Spleen (tissue), 11 donors: ENCODE measurements at regions not wholly inside any gene's neighbourhood (a gene's known extent, or its start where the extent isn't known, plus 50 kb on each side); places are given as distances from the start of the nearest gene placed in this dataset.
"Not testable (repeated sequence)": the region's sequence is repeated elsewhere in the genome, so short reads cannot be mapped to it uniquely, and the experiment has no call there.

ENCODE experiments used
- DNase-seq: peaks from one replicate; pipeline ENCODE4 v3.0.0-alpha.2; 2020
- H3K27ac ChIP-seq, 8 donors: fragments of 200-600 bp; sonication (generic) in 7 of 8; 1 replicate in 4 of 8; 2 replicates in 4 of 8; pipeline versions ENCODE4 v1.5.0 to v1.8.0; 2016 to 2021; ENCODE audit warnings: inconsistent platforms in 4 of 8, mild to moderate bottlenecking in 4 of 8, moderate library complexity in 1 of 8
- H3K27me3 ChIP-seq, 7 donors: fragments of 200-600 bp; sonication (generic) in 6 of 7; replicated peaks in 1 of 7; 1 replicate in 4 of 7; 2 replicates in 3 of 7; pipeline versions ENCODE4 v1.5.0 to v1.8.0; 2016 to 2021; ENCODE audit warnings: inconsistent platforms in 3 of 7, mild to moderate bottlenecking in 1 of 7
- H3K36me3 ChIP-seq, 6 donors: fragments of 200-600 bp; sonication (generic) in 5 of 6; 1 replicate in 4 of 6; 2 replicates in 2 of 6; pipeline versions ENCODE4 v1.5.0 to v1.8.0; 2016 to 2021; ENCODE audit warnings: inconsistent platforms in 2 of 6
- H3K4me1 ChIP-seq, 6 donors: fragments of 200-600 bp; sonication (generic) in 5 of 6; 1 replicate in 3 of 6; 2 replicates in 3 of 6; pipeline versions ENCODE4 v1.5.0 to v1.8.0; 2016 to 2021; ENCODE audit warnings: inconsistent platforms in 3 of 6
- H3K4me3 ChIP-seq, 8 donors: fragments of 200-600 bp; sonication (generic) in 7 of 8; 1 replicate in 4 of 8; 2 replicates in 4 of 8; pipeline versions ENCODE4 v1.5.0 to v1.8.0; 2016 to 2021; ENCODE audit warnings: inconsistent platforms in 4 of 8, mild to moderate bottlenecking in 4 of 8, moderate library complexity in 2 of 8
- H3K9me3 ChIP-seq, 8 donors: fragments of 200-600 bp; sonication (generic) in 7 of 8; 1 replicate in 4 of 8; 2 replicates in 4 of 8; pipeline versions ENCODE4 v1.5.0 to v1.8.0; 2016 to 2021; ENCODE audit warnings: inconsistent platforms in 4 of 8
- WGBS, 5 donors: extraction: QIAGEN DNeasy Blood & Tissue Kit in 3 of 5; methylation state at CpG; one replicate each; pipeline versions ENCODE4 v1.1.5 to v1.1.7; 2013 to 2018; 5-methylcytosine and 5-hydroxymethylcytosine counted together
- intact Hi-C: fragments of 100-400 bp; cut with DNase I; formaldehyde crosslinking; loops from one replicate; pipeline ENCODE4 v1.15.0; 2023; ENCODE audit warnings: low total_unique reads
- donor health status: healthy with polysubstance abuse.
- donor health status: DM: no; HTN: no; CAD: no; lungs with moderate emphysema.
- donor health status: DM: no; HTN: no; CAD: no.
- donor health status: Bipolar disorder and iron deficiency.
- donor health status: healthy.
- donor health status: DM: no; HTN: no; CAD: no.
- donor health status: DM: yes; HTN: yes; CAD: no.

DNA sequence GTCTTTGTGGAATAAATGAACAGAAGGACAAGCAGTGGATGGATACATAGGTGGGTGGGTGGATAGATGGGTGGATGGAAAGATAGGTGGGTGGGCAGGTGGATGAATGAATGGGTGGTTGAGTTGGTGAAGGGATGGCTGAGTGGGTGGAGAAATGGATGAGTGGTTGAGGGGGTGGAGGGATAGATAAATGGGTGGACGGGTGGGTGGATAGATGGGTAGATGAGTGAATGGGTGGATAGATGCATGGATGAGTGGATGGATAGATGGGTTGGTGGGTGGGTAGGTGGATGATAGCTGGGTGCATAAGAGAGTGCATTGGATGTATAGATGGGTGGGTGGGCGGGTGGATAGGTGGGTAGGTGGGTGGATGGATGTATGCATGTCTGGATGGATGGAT, 63.5 kb downstream of the UNC93B1 start:
- H3K27ac ChIP-seq, H3K9me3 ChIP-seq, intact Hi-C loops, H3K36me3 ChIP-seq, DNase-seq, H3K4me3 ChIP-seq, H3K4me1 ChIP-seq, H3K27me3 ChIP-seq: not testable (repeated sequence)
- WGBS, 5 donors: 69 to 85% (median 79%) methylated on average over 2 of the region's 2 CpGs

DNA sequence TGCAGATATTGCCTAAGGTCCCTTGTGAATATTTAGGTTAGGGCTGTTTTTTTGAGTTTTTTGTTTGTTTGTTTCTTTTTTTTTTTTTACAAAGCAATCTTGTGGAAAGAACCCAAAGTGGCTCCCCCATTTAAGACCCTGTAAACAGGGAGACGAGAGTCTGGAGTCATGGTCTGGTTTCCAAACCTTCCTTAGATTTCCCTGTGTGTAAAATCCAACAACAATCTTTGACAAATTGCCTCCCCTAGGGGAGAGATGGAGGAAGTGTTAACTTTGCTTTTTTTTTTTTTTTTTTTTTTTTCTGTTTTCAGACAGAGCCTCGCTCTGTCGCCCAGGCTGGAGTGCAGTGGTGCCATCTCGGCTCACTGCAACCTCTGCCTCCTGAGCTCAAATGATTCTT, 64.9 kb downstream of the UNC93B1 start:
- DNase-seq, intact Hi-C loops, H3K27me3 ChIP-seq, H3K4me3 ChIP-seq, H3K36me3 ChIP-seq, H3K4me1 ChIP-seq, H3K27ac ChIP-seq, H3K9me3 ChIP-seq: not testable (repeated sequence)
- WGBS, 5 donors: 35 to 50% (median 46%) methylated on average over 1 of the region's 4 CpGs

DNA sequence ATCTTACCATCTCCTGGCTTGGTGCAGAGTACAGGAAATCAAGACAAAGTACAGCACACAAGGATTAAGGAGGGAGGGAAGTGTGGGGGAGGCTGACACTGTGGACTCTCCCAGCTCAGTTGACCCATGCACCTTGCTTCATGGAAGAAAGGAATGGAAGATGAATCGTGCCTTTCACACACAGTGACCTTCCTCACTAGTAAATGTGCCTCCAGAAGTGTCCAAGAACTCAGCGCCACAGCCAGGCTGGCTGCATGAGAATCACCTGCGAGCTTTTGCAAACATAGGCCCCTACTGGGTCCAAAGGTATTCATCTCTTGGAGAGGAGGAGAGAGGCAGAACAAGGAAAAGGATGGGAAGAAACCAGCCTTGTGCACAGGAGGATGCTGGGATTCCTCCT, 65.5 kb downstream of the UNC93B1 start:
- DNase-seq, H3K4me3 ChIP-seq, H3K27ac ChIP-seq, intact Hi-C loops, H3K36me3 ChIP-seq, H3K27me3 ChIP-seq, H3K9me3 ChIP-seq, H3K4me1 ChIP-seq: not testable (repeated sequence)
- WGBS, 5 donors: 76 to 84% (median 81%) methylated on average over 3 of the region's 3 CpGs

DNA sequence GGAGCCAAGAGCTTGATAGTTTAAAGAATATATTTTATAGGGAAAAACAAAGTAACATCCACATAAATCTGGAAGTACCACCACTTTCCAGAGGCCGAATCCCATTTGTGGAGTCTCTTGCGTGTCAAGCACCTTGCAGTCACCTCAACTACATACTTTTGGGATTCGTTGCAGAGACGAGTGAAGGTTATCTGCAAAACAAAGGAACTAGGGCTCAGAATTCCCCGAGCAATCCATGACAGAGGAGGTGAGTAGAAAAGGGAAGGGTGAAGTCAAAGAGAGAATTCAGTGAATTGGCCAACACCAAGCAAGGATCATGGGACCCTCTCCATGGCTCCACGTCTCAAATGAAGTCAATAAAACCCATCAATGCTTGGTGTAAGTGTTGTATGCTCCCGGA, 80.3 kb downstream of the UNC93B1 start:
- H3K9me3 ChIP-seq, intact Hi-C loops, H3K4me1 ChIP-seq, DNase-seq, H3K36me3 ChIP-seq, H3K27ac ChIP-seq, H3K4me3 ChIP-seq, H3K27me3 ChIP-seq: not testable (repeated sequence)
- 67 to 76% (median 73%) methylated on average over 5 to 7 of the region's 7 CpGs for WGBS, 5 donors

DNA sequence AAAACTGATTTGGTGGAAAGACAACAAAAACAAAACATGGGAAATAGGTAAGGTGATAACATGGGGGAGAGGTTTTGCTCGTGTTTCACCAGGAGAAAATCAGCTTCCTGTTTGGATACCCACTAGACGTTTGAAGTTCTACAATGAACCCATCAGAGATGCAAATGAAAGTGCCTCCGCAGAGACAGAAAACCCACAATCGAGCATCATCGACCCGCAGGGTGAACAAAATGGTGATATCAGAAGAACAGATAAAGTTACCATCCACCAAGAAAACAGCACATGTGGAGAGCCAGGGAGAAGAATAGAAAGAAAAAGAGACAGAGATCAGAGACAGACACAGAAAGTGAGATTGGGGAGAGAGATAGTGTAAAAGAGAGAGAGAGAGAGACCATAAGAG, 83.4 kb downstream of the UNC93B1 start:
- H3K27ac ChIP-seq, intact Hi-C loops, H3K4me3 ChIP-seq, H3K4me1 ChIP-seq, H3K36me3 ChIP-seq, H3K9me3 ChIP-seq, H3K27me3 ChIP-seq, DNase-seq: not testable (repeated sequence)
- 50 to 56% (median 56%) methylated on average over 6 of the region's 6 CpGs for WGBS, 5 donors

DNA sequence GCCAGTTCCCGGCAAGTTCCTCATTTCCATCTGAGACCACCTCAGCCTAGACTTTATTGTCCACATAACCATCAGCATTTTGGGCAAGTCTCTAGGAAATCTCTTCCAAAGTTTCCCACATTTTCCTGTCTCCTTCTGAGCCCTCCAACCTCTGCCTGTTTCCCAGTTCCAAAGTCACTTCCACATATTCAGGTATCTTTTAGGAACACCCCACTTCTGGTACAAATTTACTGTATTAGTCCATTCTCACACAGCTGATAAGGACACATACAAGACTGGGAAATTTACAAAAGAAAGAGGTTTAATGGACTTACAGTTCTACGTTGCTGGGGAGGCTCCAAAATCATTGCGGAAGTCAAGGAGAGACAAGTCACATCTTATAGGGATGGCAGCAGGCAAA, 91.7 kb downstream of the UNC93B1 start:
- H3K27me3 ChIP-seq, DNase-seq, H3K4me1 ChIP-seq, H3K4me3 ChIP-seq, H3K27ac ChIP-seq, H3K36me3 ChIP-seq, intact Hi-C loops: not testable (repeated sequence)
- WGBS, 5 donors: 81 to 93% (median 90%) methylated on average over 3 of the region's 3 CpGs
- H3K9me3 ChIP-seq: peaks cover 0 to 21% (median 4%) of the 10 kb centered on the region in 8 donors

DNA sequence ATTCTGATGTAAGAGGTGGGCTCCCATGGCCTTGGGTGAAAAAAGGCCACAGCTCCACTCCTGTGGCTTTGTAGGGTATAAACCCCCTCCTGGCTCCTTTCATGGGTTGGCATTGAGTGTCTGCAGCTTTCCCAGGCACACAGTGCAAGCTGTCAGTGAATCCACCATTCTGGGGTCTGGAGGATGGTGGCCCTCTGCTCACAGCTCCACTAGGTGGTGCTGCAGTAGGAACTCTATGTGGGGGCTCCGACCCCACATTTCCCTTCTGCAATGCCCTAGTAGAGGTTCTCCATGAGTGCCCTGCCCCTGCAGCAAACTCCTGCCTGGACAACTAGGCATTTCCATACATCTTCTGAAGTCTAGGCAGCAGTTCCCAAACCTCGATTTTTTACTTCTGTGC, 92.7 kb downstream of the UNC93B1 start:
- WGBS, 5 donors: 56 to 83% (median 70%) methylated on average over 1 to 2 of the region's 2 CpGs
- DNase-seq, intact Hi-C loops: not testable (repeated sequence)

DNA sequence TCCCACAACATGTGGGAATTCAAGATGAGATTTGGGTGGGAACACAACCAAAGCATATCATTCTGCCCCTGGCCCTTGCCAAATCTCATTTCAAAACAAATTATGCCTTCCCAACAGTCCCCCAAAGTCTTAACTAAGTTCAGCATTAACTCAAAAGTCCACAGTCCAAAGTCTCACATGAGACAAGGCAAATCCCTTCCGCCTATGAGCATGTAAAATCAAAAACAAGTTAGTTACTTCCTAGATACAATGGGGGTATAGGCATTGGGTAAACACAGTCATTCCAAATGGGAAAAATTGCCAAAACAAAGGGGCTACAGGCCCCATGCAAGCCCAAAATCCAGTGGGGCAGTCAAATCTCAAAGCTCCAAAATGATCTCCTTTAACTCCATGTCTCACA, 93.1 kb downstream of the UNC93B1 start:
- DNase-seq, H3K27ac ChIP-seq, H3K27me3 ChIP-seq, intact Hi-C loops, H3K4me1 ChIP-seq, H3K4me3 ChIP-seq, H3K36me3 ChIP-seq: not testable (repeated sequence)
- WGBS, 5 donors: 86 to 99% (median 93%) methylated on average over 1 of the region's 1 CpG
- H3K9me3 ChIP-seq: peaks cover 0 to 21% (median 4%) of the 10 kb centered on the region in 8 donors

More for the DNA sequence above, 92.7 kb downstream of the UNC93B1 start:
- not testable (repeated sequence) for H3K27me3 ChIP-seq, H3K4me1 ChIP-seq, H3K4me3 ChIP-seq, H3K36me3 ChIP-seq, H3K27ac ChIP-seq
- peaks cover 0 to 21% (median 4%) of the 10 kb centered on the region in 8 donors for H3K9me3 ChIP-seq

DNA sequence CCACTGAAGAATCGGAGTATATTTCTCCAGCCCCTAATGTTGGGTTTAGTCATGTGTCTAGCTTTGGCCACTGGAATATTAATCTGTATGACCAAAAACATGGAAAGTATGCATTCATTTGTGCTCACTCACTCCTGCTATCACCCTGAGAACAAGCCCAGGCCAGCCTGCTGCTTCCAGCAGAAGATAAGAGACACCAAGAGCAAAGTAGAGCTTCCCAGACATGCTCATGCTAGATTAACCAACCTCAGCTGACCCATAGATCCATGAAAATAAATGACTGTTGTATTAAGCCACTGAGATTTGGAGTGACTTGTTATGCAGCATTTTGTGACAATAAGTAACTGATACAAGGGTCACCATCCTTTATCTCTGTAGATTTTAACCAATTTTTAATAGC, 96.9 kb downstream of the UNC93B1 start:
- H3K4me1 ChIP-seq, DNase-seq, H3K27me3 ChIP-seq, H3K4me3 ChIP-seq, H3K36me3 ChIP-seq, H3K27ac ChIP-seq, intact Hi-C loops: not testable (repeated sequence)
- peaks cover 0 to 13% (median under 1%) of the 10 kb centered on the region in 8 donors for H3K9me3 ChIP-seq
- WGBS, 5 donors: 16 to 100% (median 70%) methylated on average over 1 of the region's 1 CpG; no CpG with 5 or more reads in 1 of the 5 donors

DNA sequence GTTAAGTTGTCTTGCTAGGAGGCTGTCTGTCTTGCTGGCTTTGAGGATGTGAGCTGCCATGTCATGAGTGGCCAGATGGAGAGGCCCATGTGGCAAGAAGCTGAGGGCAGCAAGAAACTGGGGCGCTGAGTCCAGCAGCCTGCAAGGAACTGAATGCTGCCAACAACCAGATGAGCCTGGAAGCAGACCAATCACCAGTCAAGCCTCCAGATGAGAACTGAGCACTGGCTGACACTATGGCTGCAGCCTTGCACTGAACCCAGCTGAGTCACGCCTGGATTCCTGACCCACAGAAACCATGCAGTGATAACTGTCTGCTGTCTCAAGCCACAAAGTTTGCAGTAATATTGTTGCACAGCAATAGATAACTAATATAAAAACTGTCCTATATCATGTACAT, 104.4 kb downstream of the UNC93B1 start:
- H3K9me3 ChIP-seq, H3K27me3 ChIP-seq, H3K4me3 ChIP-seq, H3K4me1 ChIP-seq, H3K36me3 ChIP-seq, DNase-seq, H3K27ac ChIP-seq, intact Hi-C loops: not testable (repeated sequence)
- 38 to 45% (median 44%) methylated on average over 2 of the region's 2 CpGs for WGBS, 5 donors

DNA sequence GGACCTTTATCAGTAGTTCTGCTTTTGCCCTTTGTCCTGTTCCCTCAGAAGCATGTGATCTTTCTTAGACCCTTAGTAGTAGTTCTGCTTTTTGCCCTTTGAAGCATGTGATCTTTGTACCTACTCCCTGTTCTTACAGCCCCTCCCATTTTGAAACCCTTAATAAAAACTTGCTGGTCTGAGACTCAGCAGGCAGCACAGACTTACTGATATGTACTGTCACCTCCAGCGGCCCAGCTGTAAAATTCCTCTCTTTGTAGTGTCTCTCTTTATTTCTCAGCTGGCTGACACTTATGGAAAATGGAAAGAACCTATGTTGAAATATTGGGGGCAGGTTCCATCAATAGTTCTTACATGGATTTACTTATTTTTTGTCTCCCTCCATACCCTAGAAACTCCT, 110.4 kb downstream of the UNC93B1 start:
- H3K27ac ChIP-seq, H3K4me1 ChIP-seq, DNase-seq, H3K4me3 ChIP-seq, intact Hi-C loops, H3K27me3 ChIP-seq, H3K36me3 ChIP-seq: not testable (repeated sequence)
- H3K9me3 ChIP-seq: peaks cover 0 to 17% (median 12%) of the 10 kb centered on the region in 8 donors
- 70 to 90% (median 78%) methylated on average over 1 of the region's 1 CpG for WGBS, 5 donors

DNA sequence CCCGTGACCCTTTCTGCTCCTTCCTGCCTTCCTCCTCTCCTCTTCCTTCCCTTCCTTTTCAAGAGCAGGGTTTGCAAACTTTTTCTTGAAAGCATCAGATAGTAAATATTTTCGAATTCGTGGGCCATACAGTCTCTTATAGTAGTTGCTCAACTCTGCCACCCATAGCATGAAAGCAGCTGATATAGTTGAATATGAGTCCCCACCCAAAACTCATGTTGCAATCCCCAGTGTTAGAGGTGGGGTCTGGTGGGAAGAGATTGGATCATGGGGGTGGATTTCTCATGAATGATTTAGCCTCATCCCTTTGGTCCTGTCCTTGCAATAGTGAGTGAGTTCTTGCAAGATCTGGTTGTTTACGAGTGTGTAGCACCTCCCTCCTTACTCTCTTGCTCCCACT, 114.3 kb downstream of the UNC93B1 start:
- H3K9me3 ChIP-seq: peaks cover 0 to 17% (median 12%) of the 10 kb centered on the region in 8 donors
- H3K36me3 ChIP-seq, DNase-seq, H3K4me1 ChIP-seq, intact Hi-C loops, H3K4me3 ChIP-seq, H3K27ac ChIP-seq, H3K27me3 ChIP-seq: not testable (repeated sequence)
- WGBS, 5 donors: 64 to 82% (median 69%) methylated on average over 4 of the region's 4 CpGs
